ENCODE measurements at regions not wholly inside any gene's neighbourhood (a gene's known extent, or its start where the extent isn't known, plus 50 kb on each side); places are given as distances from the start of the nearest gene placed in this dataset.
"Not testable (repeated sequence)": the region's sequence is repeated elsewhere in the genome, so short reads cannot be mapped to it uniquely, and the experiment has no call there.

DNA sequence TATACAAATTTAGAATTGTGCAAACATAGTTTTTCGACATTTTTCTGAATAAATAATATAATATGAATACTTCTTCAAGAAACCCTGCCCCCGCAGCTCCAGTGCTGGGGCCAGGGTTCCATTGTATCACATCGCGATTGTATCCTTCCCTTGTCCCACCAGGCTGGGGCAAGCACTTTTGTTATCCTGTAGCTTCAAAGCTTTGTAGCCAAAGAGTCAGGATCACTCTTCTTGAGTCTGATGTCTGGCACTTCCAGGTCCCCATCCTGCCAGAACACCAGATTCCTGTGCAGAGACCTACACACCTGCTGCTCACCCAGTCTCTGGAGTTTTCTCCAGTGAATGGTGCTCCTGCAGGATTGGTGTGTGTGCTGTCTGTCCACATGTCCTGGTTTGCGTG, 186.9 kb downstream of the ASB1 start:
- no peak for DNase-seq
- in situ Hi-C loops (cut with HindIII; ENCODE audit: low pct_ligation_motif_present, low pct_unique_long_range_greater_than_20kb, low sequenced_read_pairs), result no loop called here

DNA sequence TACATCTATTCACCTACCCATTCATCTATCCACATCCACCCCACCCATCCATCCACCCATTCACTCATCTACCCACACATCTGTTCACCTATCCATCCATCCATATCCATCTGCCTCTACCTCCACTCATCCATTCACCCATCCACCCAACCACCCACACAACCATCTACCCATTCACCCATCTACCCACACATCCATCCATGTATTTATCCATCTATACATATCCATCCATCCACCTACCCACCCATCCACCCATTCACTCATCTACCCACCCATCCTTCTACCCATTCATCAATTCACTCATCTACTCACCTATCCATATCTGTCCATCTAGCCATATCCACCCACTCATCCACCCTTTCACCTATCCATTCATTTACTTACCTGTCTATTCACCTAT, 187.6 kb downstream of the ASB1 start:
- no peak for DNase-seq
- in situ Hi-C loops (cut with HindIII; ENCODE audit: low pct_ligation_motif_present, low pct_unique_long_range_greater_than_20kb, low sequenced_read_pairs), result no loop called here

DNA sequence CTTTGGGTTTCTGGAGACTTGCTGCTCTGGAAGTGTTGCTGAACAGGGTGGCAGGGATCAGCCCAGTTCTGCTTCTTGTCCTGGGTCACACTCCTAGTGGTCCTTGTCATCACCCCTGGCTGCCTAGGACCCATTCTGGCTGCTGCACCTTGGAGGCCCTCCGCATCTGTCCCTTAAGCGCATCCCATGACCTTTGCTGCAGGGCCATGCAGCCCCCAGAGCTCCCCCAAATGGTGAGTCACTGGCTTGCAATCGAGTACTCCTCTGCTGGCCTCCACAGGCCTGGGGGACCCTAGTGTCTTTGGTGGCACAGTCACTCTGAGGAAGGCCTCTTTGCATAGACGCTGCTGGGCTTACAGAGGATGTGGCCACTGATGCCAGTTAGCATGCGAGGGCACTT, 188.5 kb downstream of the ASB1 start:
- in situ Hi-C loops (cut with HindIII; ENCODE audit: low pct_ligation_motif_present, low pct_unique_long_range_greater_than_20kb, low sequenced_read_pairs), result no loop called here
- DNase-seq, result no peak

DNA sequence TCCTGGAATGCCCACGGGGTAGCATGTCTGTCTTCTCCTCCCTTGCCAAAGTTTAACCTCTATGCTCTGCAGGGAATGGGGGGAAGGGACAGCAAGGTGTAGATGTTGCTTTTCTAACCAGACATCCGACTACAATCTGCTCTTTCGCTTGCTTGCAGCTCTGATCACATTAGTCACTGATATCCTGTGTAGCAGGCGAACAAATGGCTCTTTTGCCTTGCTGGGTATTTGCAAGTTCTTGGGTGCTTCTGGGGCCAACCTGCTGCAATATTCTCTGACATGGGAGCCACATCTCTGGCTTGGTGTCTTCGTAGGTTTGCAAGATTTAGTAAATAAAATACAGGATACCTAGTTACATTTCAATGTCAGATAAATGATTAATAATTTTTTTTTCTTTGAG, 190.0 kb downstream of the ASB1 start:
- no peak for DNase-seq
- in situ Hi-C loops (cut with HindIII; ENCODE audit: low pct_ligation_motif_present, low pct_unique_long_range_greater_than_20kb, low sequenced_read_pairs), result no loop called here

DNA sequence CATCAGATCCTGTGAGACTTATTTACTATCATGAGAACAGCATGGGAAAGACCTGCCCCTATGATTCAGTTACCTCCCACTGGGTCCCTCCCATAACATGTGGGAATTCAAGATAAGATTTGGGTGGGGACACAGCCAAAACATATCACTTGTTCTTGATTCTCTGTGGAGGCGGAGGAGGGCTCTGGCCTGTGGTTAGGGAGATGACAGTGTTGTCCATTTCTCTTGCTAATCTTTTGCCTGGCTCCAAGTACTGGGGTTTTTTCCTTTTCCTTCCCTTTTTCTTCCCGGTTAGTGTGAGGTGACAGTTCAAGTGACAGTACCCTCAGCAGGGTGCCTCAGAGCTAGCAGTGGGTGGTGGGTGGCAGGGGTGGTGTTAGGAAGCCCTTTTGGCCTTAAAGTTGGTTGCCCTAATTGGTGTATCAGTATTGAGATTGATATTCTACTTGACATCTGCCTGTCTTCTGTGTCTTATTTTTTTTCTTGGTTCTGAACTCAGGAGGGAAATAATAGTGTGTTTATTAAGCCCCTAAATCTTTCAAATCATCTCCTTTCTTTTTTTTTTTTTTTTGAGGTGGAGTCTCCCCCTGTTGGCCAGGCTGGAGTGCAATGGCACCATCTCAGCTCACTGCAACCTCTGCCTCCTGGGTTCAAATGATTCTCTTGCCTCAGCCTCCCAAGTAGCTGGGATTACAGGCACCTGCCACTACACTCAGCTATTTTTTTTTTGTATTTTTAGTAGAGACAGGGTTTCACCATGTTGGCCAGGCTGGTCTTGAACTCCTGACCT, 192.0 kb downstream of the ASB1 start:
- in situ Hi-C loops (cut with HindIII; ENCODE audit: low pct_ligation_motif_present, low pct_unique_long_range_greater_than_20kb, low sequenced_read_pairs); DNase-seq: not testable (repeated sequence)

DNA sequence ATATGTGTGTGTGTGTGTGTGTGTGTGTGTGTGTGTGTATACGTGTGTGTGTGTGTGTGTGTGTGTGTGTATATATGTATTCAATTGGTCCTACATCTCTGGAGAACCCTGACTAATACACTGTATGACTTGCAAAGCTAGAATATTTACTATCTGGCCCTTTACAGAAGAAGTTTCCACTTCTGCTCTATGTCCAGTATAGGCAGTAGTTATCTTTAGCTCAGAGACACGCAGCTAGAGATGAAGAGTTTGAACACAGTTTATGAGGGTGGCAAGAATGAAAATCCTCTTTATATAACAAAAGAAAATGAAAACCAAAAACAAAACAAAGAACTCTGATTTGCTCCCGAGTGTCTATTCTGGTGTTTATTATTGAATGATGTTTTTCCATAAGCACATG, 201.2 kb downstream of the ASB1 start:
- DNase-seq, result no peak
- in situ Hi-C loops (cut with HindIII; ENCODE audit: low pct_ligation_motif_present, low pct_unique_long_range_greater_than_20kb, low sequenced_read_pairs), result no loop called here

DNA sequence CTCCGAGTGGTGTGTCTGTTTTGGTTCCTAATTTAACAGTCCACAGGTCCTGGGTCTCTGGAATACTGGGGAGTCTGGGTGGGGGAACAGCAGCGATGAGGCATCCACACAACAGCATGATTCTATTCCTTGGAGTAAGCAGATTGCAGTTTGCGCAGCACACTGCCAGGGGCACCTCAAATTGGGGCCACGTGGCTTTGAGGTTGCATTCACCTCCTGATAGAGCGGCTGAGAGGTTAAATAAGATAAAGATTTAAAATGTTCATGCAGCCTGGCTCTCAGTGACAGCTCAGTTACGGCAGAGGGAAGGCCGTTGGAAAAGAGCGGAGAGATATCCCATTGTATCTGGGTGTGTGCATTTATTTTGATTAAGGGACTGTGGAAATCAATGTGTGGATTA, 202.3 kb downstream of the ASB1 start:
- DNase-seq, result no peak
- in situ Hi-C loops (cut with HindIII; ENCODE audit: low pct_ligation_motif_present, low pct_unique_long_range_greater_than_20kb, low sequenced_read_pairs), result no loop called here

DNA sequence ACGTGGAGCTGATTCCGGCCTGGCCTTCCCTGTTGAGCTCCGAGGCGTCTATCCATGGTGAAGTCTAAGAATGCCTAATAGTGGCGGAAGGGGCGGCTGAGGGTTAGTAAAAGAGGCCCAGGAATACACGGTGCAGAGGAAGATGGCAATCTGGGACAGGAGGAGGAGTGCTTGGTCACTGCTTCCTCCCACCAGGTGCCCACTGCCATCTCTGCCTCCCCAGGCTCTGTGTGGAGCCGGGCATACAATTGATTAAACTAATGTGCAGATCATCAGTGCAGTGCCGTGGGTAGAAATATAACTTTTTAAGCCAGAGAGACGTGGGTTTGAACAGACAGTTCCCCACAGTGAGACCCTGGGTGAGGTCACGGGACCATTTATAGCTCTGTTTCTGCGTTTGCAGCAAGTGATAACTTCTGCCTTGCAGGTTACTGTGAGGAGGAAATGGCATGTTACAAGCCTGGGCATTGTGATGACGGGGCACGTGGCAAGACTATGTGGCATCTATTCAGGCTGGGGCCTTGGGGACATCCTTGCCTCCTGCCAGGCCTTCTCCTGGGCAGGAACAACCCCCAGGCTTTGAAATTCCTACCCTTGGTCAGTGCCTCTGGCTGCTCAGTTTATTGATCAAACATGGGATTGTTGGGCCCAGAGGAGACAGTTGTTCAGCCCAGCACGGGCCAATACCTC, 204.9 kb downstream of the ASB1 start:
- in situ Hi-C loops (cut with HindIII; ENCODE audit: low pct_ligation_motif_present, low pct_unique_long_range_greater_than_20kb, low sequenced_read_pairs), result no loop called here

DNA sequence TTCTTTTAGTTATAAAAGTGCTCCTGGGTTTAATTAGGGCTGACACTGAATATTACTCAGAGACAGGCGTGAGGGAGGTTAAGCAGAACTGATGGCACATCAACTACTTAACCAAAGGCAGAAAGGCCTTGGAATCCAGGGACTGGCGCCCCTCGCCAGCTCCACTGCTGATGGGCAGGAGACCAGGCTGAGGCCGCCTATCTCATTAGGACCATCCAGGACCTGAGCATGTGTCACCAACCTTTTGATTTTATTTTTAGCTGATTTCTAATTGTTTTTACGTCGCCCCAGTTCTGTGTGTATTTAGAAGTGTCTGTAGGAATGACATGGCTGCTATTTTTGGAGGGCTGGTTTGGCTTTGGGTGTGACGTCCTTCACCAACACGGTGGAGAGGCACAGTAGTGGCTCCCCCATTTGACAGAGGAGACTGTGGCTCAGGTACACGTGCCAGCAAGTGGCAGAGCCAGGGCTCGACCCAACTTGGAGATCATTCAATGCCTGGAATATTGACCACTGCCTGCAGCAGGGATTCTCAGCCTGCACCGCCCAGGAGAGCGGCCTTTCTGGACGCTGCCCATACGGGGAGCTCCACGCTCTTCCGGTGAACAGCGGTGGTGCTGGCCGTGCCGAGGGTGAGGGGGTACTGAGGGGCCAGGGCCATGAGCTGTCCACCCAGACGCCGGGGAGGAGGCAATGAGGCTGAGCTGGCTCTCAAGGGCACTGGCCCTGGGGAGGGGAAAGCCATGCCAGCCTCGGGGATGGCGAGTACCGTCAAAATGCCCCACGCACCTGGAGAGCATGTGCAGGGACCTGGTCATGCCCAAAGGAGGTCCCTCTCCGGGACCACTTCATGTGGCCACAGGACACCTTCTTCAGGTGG, 205.7 kb downstream of the ASB1 start:
- DNase-seq, result no peak
- in situ Hi-C loops (cut with HindIII; ENCODE audit: low pct_ligation_motif_present, low pct_unique_long_range_greater_than_20kb, low sequenced_read_pairs), result no loop called here

More for the DNA sequence above, 204.9 kb downstream of the ASB1 start:
- DNase-seq, result no peak

DNA sequence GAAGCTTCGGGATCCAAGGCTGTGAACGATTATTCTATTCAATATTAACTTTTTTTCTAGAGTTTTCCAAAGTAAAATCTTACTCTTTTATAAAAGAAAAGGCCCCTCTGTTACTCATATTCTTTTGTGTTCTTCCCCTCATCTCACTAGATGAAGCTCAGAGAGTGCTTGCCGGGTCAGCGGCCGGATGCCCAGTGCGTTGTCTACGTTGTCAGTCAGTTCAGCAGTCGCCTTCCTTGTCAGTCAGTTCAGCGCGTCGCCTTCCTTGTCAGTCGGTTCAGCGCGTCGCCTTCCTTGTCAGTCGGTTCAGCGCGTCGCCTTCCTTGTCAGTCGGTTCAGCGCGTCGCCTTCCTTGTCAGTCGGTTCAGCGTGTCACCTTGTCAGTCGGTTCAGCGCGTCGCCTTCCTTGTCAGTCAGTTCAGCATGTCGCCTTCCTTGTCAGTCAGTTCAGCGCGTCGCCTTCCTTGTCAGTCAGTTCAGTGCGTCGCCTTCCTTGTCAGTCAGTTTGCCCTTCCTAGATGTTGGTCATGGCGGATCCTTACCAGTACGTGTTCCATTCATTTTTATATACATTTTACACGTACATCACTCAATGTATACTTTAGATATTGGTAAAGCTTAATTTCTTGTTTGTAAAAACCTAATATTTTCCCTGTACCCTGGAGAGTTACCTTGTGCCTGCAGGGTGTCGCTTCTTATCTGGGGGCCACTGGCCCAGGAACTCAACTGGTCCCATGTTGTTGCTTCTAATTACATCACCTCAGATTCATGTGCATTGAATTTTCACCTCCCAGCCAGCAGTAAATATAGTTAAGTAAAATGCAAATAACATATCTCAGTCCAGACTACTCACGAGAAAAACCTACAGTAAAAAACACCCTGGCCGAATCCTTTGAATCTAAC, 206.9 kb downstream of the ASB1 start:
- in situ Hi-C loops (cut with HindIII; ENCODE audit: low pct_ligation_motif_present, low pct_unique_long_range_greater_than_20kb, low sequenced_read_pairs), result no loop called here
- no peak for DNase-seq

DNA sequence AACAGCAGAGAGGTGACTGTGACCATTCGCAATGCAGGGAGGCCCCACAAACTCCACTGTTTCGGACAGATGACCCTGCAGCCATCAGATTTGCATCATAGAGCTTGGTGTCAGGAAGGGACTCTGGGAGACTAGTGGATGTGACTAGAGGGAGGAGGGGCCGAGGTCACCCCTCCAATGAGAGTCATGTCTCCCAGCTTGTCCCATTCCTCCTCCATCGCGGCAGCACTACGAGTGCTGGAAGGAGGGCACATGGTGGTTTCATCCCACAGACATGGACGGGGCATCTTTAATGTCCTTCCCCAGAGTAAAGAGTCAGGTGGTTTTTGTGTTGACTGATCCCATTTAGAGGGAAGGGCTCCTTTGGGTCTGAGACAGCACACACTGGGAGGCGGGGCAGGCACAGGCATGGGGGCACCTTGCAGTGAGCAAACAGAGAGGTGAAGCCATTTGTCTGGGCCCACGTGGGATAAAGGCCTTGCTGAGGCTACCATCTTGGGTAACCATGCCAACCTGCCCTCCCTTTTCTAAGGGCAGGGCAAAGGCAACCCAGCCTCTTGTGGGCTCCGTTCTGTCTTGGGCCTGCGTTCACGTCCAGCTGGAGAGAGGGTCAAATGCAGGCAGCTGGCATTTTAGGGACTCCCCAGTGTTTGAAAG, 208.1 kb downstream of the ASB1 start:
- in situ Hi-C loops (cut with HindIII; ENCODE audit: low pct_ligation_motif_present, low pct_unique_long_range_greater_than_20kb, low sequenced_read_pairs), result no loop called here
- no peak for DNase-seq

DNA sequence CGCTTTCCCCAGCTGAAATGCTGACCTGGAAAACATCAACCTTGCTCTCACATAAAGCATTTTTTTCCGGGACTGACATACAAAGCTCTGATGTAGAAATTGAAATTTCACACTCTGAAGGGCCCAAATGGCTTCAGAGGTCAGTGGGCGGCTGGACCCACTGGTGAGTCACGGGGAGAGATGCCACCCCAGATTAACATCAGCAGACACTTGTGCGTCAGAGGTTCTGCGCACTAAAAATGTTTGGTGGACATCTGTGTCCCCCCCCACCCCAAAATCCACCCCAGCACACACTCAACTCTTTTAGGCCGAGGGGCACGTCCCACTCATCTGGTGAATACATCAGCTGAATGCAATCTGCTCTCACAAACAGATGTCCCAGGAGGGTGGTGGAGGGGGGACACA, 208.9 kb downstream of the ASB1 start:
- in situ Hi-C loops (cut with HindIII; ENCODE audit: low pct_ligation_motif_present, low pct_unique_long_range_greater_than_20kb, low sequenced_read_pairs), result no loop called here
- DNase-seq, result no peak

DNA sequence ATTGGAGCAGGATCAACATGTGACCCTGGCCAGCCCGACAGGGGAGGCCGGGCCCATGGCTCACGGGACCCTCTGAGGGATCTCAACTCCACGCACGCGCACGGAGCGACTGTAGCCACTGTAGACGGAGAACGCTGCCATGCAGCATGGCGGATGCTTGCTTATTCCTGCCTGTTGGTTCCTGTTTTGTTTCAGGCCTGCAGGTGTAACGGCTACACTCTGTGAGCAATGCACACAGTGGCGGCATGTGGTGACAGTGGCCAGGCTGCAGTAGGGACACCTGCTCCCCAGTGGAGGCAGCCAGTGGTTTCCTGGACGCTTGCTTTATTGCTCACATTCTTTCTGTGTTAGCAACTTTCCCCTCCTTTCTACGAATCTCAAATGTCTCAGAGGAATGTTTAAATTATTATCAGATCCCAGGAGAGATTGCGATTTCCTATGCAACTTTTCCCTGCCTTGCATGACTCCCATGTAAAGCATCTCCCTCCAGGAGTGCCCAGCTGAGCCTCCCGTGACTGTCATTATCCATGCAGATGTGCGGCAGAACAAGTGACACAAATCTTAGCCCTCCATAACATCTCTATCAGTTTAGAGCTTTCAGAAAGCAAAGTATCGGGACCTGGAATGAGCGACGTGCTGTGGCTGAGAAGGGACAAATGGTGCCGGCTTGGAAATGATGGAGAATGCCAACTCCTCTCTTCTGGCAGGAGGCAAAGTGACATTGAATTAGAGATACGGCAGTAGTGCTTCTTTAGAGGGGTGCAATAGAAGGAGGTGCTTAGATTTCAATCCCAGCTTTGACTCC, 209.7 kb downstream of the ASB1 start:
- DNase-seq, result no peak
- in situ Hi-C loops (cut with HindIII; ENCODE audit: low pct_ligation_motif_present, low pct_unique_long_range_greater_than_20kb, low sequenced_read_pairs), result no loop called here

DNA sequence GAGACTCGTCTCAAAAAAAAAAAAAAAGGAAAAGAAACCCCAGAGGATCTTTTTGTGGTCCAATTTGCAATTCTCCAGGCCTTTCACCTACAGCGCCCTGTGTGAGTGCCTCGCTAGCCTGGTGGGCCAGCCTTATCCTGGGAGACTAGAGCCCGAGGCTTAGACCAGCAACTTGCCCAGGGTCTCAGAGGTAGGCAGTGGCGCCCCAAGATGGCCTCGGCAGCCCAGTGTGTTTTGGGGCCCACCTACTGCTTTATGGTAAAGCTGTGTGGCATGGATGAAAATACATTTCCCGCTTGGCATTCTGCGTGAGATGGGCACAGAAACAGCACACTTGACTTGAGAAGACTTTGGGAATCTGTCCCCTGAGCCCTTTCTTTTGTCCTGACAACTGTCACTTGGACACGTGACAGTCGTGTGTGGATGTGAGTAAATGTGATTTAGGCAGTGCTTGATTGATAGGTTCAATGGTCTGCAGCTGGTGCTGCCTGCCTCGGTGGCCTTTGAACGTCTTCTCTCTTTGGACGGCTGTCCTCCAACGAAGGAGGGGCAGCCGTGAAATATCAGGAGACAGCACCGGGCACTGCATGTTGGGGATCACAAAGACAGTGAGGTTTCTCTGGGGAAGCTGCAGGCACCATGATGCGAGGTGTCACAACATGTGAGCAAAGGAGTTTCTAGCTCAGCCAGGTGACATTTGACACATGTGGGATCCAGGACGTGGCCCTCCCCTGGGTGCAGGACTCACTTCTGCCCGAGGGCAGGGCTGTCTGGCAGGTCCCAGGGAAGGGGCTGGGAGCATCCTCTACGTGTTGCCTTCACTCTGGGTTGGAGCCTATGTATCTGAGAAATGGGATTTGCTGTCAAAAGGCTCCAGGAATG, 209.5 kb upstream of the TWIST2 start:
- DNase-seq, result no peak
- in situ Hi-C loops (cut with HindIII; ENCODE audit: low pct_ligation_motif_present, low pct_unique_long_range_greater_than_20kb, low sequenced_read_pairs), result no loop called here

DNA sequence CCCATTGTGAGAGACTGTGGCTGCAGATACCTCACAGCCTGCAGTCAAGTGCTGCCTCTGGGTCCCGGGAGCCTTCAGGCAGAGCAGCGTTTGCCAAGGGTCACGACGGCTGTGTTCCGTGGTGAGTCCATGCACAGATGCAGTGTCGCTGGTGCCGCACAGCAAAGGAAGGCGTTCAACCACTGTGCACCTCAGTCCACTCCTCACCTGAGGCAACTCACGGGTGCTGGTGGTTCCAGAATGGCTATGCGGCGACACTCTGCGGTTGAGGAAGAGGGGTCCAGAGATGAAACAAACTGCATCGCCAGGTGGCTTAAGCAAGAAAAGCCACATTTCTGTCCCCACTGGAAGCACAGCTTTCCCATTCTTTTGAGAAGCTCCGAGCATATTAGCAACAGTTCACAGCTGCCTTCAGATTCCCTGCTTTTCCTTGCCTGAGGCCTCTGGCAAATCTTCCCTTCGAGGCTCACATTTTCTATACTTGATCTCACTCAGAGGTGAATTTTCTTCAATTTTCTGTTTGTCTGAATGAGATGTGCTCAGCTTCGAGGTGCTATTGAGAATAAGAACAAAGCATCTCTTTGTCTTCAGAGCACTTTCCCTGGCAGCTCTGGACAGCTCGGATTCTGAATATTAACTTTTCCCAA, 208.8 kb upstream of the TWIST2 start:
- in situ Hi-C loops (cut with HindIII; ENCODE audit: low pct_ligation_motif_present, low pct_unique_long_range_greater_than_20kb, low sequenced_read_pairs), result no loop called here

DNA sequence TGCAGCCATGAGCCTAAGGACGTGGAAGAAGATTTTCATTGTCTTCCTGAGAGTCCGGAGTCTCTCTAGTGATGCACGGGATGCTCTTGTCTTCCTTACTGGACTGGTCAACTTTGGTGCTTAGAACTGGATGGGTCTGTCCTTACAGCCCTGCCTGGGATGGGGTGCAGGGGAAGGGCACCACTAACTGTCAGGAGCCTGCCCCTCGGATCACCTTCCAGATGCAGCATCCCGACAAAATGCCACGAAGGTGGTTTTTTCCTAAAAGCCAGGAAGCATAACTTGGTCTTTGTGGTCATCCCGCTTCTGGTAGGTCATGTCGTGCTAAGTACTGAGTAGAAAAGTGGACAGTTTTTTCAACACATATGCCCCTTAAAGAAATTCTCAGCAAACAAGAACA, 207.4 kb upstream of the TWIST2 start:
- in situ Hi-C loops (cut with HindIII; ENCODE audit: low pct_ligation_motif_present, low pct_unique_long_range_greater_than_20kb, low sequenced_read_pairs), result no loop called here
- no peak for DNase-seq

More for the DNA sequence above, 208.8 kb upstream of the TWIST2 start:
- no peak for DNase-seq

Data from ACHN (cell line).